ENCODE measurements at regions not wholly inside any gene's neighbourhood (a gene's known extent, or its start where the extent isn't known, plus 50 kb on each side); places are given as distances from the start of the nearest gene placed in this dataset.

DNA sequence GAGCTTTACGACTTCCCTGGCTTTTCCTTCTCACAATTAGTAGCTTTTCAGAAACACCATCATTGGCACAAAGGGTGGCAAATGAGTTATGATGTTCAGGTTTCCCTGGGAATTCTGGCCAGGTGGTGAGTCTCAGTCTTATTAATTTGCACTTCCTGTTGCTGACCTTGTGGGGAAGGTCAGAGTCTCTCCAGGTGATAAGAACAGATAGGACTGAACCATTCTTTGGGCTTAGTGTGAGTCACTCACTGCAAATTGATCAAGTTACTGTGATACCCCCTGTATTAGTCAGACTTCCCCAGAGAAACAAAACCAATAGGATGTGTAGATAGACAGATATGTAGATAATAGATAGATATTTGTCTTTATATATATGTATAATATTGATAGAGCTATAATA is 53.8 kb upstream of the RANBP3L start:
- DNase-seq: no peak

- DNase-seq: no peak
Measured at GRCh38 chr5:36356915-36357314, 55.2 kb upstream of the RANBP3L start.

GRCh38 chr5:36357391-36357975 is 55.8 kb upstream of the RANBP3L start:
- no peak for DNase-seq

- DNase-seq: no peak
Measured at GRCh38 chr5:36359267-36359666, 57.6 kb upstream of the RANBP3L start.

DNA sequence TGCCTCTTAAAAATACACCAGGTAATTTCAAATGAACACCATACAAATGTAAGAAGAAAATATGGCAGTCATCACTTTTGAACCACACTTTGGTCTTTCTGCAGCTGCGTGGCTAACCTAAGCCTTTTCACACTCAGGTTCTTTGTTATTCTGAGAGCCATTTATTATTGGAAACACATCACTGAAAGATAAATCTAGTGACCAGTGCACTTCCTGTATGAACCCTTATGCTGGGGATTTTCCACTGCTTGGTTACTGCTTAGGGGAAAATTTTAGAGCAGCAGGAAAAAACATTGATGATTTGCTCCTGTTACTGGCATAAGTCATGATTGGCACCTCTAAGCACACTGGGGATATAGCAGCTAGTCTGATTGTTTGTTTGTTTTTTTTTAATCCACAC is 58.6 kb upstream of the RANBP3L start:
- no peak for DNase-seq

DNA sequence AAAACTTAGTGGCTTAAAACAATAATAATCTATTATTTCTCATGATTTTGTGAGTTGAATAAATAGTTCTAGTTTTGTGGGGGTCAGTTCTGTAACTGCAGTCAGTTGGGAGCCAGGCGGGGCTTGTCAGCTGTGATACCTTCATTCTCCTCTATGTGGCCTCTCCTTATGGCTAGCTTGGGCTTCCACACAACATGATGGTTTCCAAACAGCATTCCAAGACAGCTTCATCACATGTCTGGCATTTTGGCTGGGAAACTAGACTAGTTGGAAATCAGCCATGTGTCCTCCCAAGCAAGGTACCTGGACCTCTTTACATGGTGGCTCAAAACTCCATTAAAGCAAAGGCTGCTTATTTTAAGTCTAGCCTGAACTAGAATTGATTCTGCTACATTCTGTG is 61.4 kb upstream of the RANBP3L start:
- no peak for DNase-seq

DNA sequence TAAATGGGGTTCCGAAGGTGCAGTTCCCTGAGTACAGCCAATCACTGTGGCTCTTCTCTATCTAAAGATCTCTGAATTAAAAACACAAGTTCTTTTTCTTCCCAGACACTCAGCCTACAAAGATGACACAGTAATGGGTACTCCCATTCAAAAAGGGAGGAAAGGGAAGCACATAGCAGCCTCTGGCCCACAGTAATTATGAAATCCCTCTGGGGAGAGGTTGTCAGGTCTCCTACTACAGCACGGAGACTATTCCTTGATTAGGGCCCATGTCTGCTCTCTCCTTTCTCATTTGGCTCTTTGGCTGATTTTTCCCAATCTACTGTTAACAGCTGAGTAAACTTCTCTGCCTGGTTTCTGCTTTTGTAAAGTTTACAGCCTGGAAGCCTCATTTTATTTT is 62.0 kb upstream of the RANBP3L start:
- no peak for DNase-seq

DNA sequence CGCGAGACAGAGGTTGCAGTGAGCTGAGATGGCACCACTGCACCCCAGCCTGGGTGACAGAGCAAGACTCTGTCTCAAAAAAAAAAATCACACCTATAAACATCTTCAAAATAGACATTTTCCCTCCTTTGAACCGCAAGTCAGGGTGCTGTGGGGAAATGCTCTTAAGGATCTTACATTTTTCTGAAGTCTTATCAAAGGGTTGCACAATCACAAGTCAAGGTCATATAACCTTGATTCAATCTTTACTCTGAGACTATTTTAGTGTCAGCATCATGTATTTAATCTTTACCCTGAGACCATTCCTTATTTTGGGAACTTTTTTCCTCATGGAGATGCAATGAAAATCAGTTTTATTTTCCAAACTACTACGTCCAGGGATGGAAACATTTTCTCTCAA is 62.8 kb upstream of the RANBP3L start:
- no peak for DNase-seq

DNA sequence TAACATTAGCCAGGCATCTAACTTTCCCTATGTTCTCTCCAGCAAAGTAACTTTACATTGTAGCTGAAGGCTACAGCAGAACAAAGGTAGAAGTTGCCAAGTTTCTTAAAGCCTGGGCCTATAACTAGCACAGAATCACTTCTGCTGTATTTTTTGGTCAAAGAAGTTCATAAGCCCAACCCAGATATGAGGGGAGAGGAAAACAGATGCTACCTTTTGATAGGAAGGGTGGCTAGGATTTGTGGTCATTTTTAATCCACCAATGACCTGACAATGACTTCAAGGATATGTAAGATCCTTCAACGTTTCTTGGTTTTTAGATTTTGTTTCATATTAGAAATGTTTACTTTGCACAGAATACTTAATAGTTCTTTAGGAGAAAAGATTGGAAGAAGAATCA is 64.2 kb upstream of the RANBP3L start:
- DNase-seq: no peak

DNA sequence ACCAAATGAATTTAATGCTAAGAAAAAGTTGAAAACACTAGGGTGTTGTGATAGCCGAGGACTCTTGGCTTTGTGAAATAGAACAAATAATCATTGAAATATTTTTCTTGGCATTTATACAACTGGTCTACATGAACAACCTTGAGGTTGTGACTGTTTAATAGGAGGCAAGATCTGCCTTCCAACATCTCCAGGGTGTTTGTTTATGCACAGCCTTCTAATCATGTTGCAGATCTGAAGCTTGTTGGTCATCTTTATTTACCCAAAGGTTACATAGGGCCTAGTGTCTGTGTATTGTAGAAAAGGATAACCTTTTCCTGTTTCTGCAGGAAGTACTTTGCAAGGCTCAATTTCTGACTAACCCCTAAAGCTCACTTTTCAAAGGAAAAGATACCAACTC is 65.2 kb upstream of the RANBP3L start:
- no peak for DNase-seq

DNA sequence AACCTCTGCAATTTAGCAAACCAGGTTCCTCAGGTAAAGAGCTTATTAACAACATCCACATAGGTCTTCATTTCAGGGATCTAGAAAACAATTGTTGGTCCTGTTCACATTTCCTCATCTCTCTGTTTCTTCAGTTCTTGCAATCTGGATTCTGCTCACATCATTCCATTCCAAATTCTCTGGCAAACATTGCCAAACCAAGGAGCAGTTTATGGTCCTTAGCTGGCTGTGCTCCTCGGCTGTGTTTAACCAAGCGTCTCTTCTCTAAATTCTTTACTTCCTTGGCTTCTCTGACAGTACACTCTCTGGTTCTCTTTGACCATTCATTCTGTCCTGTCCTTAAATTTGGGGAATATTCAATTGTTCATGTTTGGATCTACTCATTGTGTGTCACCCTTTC is 65.8 kb upstream of the RANBP3L start:
- no peak for DNase-seq

- no peak for DNase-seq
Measured at GRCh38 chr5:36369219-36369690, 67.6 kb upstream of the RANBP3L start.

GRCh38 chr5:36370073-36370472 is 68.4 kb upstream of the RANBP3L start:
- no peak for DNase-seq

- DNase-seq: no peak
Measured at GRCh38 chr5:36371366-36371765, 69.7 kb upstream of the RANBP3L start.

GRCh38 chr5:36373527-36374086 is 71.9 kb upstream of the RANBP3L start:
- DNase-seq: no peak

- no peak for DNase-seq
Measured at GRCh38 chr5:36374266-36374862, 72.7 kb upstream of the RANBP3L start.

DNA sequence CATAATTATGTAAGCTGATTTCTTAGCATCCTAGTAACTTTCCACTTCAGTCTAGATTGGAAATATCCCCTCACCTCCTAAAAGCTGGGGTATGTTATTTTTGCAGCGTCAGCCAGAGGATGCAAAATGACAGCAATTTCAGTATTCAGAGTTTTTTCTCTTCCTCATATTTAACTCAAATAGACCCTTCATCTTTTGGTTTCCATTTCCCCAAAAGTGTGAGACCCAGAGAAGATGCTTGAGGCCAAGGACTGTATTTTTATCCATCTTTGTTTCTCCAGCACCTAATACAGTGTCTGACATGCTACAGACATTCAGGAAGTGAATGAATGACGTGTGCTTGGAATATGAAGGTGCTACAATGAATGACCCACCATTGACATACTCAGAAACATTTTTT is 75.5 kb upstream of the RANBP3L start:
- no peak for DNase-seq

DNA sequence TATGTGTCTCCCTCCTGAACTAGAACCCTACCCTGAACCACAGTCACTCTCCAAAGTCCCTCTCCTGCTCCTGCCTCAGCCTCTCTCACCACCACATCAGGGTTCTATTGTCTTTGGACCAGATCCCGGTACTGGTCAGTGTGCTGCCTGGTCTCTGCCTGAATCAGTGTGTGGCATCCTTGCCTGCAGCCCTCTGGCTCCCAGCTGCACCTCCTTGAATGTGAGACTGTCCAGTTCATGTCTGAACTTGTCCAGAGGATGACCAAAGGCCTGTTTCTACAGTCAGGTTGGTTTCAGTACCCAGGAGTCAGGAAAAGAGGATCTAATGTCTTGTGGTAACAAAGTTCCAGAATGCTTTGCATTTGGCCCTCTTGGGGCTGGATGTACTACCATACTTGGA is 76.8 kb upstream of the RANBP3L start:
- no peak for DNase-seq

DNA sequence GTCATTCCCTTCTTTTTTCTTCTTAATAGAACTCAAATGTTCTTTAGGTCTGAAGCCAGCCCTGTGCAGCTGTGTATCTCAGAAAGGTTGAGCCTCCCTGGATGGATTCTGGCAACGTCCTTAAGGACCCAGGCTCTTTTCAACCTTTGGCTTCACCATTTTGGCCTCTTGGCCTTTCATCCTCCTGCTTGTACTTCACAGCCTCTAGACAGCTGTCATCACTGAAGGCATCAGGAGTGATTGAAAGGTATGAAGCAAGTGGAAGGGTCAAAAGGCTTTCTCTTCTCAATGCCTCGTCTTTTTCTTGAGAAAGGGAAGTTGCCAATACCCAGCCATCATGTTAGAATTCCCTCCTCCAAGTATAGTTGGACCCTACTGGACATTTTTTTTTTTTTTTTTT is 81.2 kb upstream of the RANBP3L start:
- DNase-seq: no peak

GRCh38 chr5:36383942-36384341 is 82.2 kb upstream of the RANBP3L start:
- no peak for DNase-seq

GRCh38 chr5:36384845-36385244 is 83.1 kb upstream of the RANBP3L start:
- DNase-seq: no peak

DNA sequence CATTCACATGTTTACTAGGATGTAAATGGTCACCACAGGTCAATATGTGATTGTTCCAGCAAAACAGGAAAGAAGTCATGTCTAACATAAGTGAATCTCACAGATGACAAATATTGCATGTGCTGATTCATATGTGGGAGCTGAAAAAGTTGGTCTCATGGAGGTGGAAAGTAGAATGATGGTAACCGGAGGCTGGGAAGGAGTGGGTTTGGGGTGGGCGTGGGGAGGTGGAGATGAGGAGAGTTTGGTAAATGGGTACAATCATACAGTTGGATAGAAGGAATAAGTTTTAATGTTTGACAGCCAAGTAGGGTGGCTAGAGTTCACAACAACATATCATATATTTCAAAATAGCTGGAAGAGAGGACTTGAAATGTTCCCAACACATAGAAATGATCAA is 83.8 kb upstream of the RANBP3L start:
- DNase-seq: no peak

GRCh38 chr5:36388288-36388687 is 86.6 kb upstream of the RANBP3L start:
- DNase-seq: no peak

- DNase-seq: no peak
Measured at GRCh38 chr5:36389245-36389644, 87.5 kb upstream of the RANBP3L start.

DNA sequence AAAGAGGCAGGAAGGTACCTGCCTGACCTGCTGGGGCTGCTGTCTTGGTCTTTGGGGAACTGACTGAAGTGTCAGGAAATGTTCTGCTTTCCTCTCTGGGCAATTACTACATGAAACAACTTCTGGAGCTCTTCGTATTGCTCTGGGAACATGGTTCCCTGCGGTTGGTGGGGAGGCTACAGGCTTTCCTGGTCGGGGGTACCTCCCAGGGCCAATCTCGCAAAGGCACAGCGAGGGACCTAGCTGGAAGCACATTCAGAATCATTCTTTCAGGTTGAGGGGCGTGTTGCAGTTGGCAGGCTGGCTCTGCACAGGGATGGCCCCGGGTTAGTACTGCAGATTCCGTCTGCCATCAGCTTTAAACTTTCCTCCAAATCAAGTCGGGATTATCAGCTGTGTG is 88.9 kb upstream of the RANBP3L start:
- DNase-seq: no peak

Data from stimulated activated CD4-positive, alpha-beta T cell treated with anti-CD3 and anti-CD28 coated beads, Interleukin-4, amount 100 ng/mL, for 4 hours (primary cell).